Endothelial cell of umbilical vein (primary cell): ENCODE measurements at regions not wholly inside any gene's neighbourhood (a gene's known extent, or its start where the extent isn't known, plus 50 kb on each side); places are given as distances from the start of the nearest gene placed in this dataset.

Source experiments
- BruUV-seq: library from RNA; stranded (reverse); fragments of 400-500 nt; replicated peaks from 2 replicates; lab custom pipeline; 2021; lab: Mats Ljungman, UMichigan
- CTCF ChIA-PET: fragments of 300-600, 350-600 bp; sonication (Branson Sonifier 250); formaldehyde crosslinking; loops from one replicate; lab custom pipeline; 2021; ENCODE audit warnings: antibody characterized with exemption, inconsistent platforms; lab: Charles Lee
- POLR2A ChIA-PET: fragments of 300-600, 350-600 bp; sonication (Branson Sonifier 250); formaldehyde crosslinking; loops from one replicate; lab custom pipeline; 2021; ENCODE audit warnings: antibody characterized with exemption, inconsistent platforms; lab: Charles Lee
- DNase-seq: peaks from one replicate; pipeline ENCODE4 v3.0.0-alpha.2; 2011; ENCODE audit warnings: low read depth, low spot score
- FAIRE-seq: peaks from 2 replicates; lab custom pipeline; 2011; peaks lifted over from hg19 to GRCh38; lab: Jason Lieb, UNC
- H2AFZ ChIP-seq: 2 replicates; pipeline ENCODE4 v1.6.0; 2012; ENCODE audit warnings: low read depth, low read length, control low read depth, inconsistent platforms
- H3K27ac ChIP-seq: 2 replicates; pipeline ENCODE4 v1.5.1; 2011; ENCODE audit warnings: low read depth, mild to moderate bottlenecking, control low read depth, low read length, moderate library complexity; ENCODE audit not compliant: insufficient read depth
- H3K27me3 ChIP-seq, 2 experiments: 2 replicates each; pipeline versions ENCODE4 v1.6.0 to v1.6.1; 2011; ENCODE audit warnings: low read length in 2 of 2, mixed read lengths in 1 of 2; ENCODE audit not compliant: control insufficient read depth in 2 of 2, insufficient read depth in 2 of 2
- H3K36me3 ChIP-seq, 2 experiments: 2 replicates in 1 of 2; 3 replicates in 1 of 2; pipeline ENCODE4 v1.5.1; 2011; ENCODE audit warnings: low read length in 2 of 2, mild to moderate bottlenecking in 1 of 2, moderate library complexity in 1 of 2; ENCODE audit not compliant: control insufficient read depth in 2 of 2, insufficient read depth in 2 of 2; ENCODE audit errors: extremely low read depth in 1 of 2
- H3K4me1 ChIP-seq: 3 replicates; pipeline ENCODE4 v1.5.1; 2011; ENCODE audit warnings: mild to moderate bottlenecking, low read length; ENCODE audit not compliant: control insufficient read depth, insufficient read depth; ENCODE audit errors: extremely low read depth
- H3K4me2 ChIP-seq: 2 replicates; pipeline ENCODE4 v1.6.1; 2011; ENCODE audit warnings: low read length, control low read depth, mixed read lengths; ENCODE audit not compliant: insufficient read depth
- H3K4me3 ChIP-seq, 3 experiments: fragments of 200-600 bp in 1 of 3; sonication (generic), shearing (Covaris generic) in 1 of 3; replicated peaks in 1 of 3; 2 replicates each; pipeline ENCODE4 v1.5.1; 2011 to 2016; ENCODE audit warnings: control low read depth in 3 of 3, low read length in 3 of 3, mild to moderate bottlenecking in 2 of 3, inconsistent platforms in 1 of 3, low read depth in 1 of 3, moderate library complexity in 1 of 3; ENCODE audit not compliant: insufficient read depth in 1 of 3
- H3K79me2 ChIP-seq: 2 replicates; pipeline ENCODE4 v1.6.0; 2012; ENCODE audit warnings: low read length, inconsistent platforms; ENCODE audit not compliant: control insufficient read depth, insufficient read depth
- H3K9ac ChIP-seq: replicated peaks from 2 replicates; pipeline ENCODE3; 2011; ENCODE audit warnings: low read length, control low read depth; ENCODE audit not compliant: insufficient read depth; ENCODE audit errors: extremely low read depth
- H3K9me1 ChIP-seq: replicated peaks from 3 replicates; pipeline ENCODE4 v1.6.0; 2011; ENCODE audit warnings: mild to moderate bottlenecking, low read length; ENCODE audit not compliant: control insufficient read depth, insufficient read depth; ENCODE audit errors: extremely low read depth
- H3K9me3 ChIP-seq: replicated peaks from 2 replicates; pipeline ENCODE4 v1.5.1; 2012; ENCODE audit warnings: low read length, inconsistent platforms; ENCODE audit not compliant: control insufficient read depth, insufficient read depth
- H4K20me1 ChIP-seq: replicated peaks from 2 replicates; pipeline ENCODE3; 2011; ENCODE audit warnings: mild to moderate bottlenecking, low read length; ENCODE audit not compliant: control insufficient read depth, insufficient read depth; ENCODE audit errors: extremely low read depth
- CTCF ChIP-seq, 2 donors: IDR thresholded peaks; 1 replicate in 1 of 2; 2 replicates in 1 of 2; pipeline ENCODE4 v1.5.1; 2011; ENCODE audit warnings: low read length in 2 of 2, mild to moderate bottlenecking in 2 of 2, moderate library complexity in 2 of 2, control low read depth in 1 of 2, inconsistent platforms in 1 of 2, low read depth in 1 of 2; ENCODE audit not compliant: insufficient read depth in 1 of 2; ENCODE audit errors: extremely low read depth in 1 of 2
- EZH2 ChIP-seq: IDR thresholded peaks from 2 replicates; pipeline ENCODE4 v1.6.1; 2012; ENCODE audit warnings: borderline replicate concordance, low read depth, mild to moderate bottlenecking, moderate library complexity, low read length, inconsistent platforms; ENCODE audit not compliant: severe bottlenecking
- FOS ChIP-seq: IDR thresholded peaks from 2 replicates; pipeline ENCODE4 v1.6.1; 2011; ENCODE audit warnings: mild to moderate bottlenecking, low read length, moderate library complexity, borderline replicate concordance; ENCODE audit not compliant: insufficient read depth
- GATA2 ChIP-seq: IDR thresholded peaks from 2 replicates; pipeline ENCODE4 v1.7.0; 2011; ENCODE audit warnings: low read depth, mild to moderate bottlenecking, moderate library complexity, mixed read lengths, low read length; ENCODE audit not compliant: insufficient read length, insufficient read depth
- JUN ChIP-seq: IDR thresholded peaks from 2 replicates; pipeline ENCODE4 v1.6.1; 2011; ENCODE audit warnings: borderline replicate concordance, low read depth; ENCODE audit not compliant: insufficient read length, insufficient read depth
- MAX ChIP-seq: IDR thresholded peaks from 2 replicates; pipeline ENCODE4 v1.6.1; 2011; ENCODE audit not compliant: insufficient read depth, insufficient read length
- POLR2A ChIP-seq: IDR thresholded peaks from 2 replicates; pipeline ENCODE4 v1.6.1; 2012; ENCODE audit warnings: low read depth, mild to moderate bottlenecking, control low read depth, low read length
- POLR2AphosphoS5 ChIP-seq: IDR thresholded peaks from 2 replicates; pipeline ENCODE4 v1.6.1; 2012; ENCODE audit warnings: low read depth, mild to moderate bottlenecking, control low read depth, low read length, moderate library complexity; ENCODE audit not compliant: insufficient read depth
- dilution Hi-C: fragments of 300-500 bp; cut with MboI; formaldehyde crosslinking; loops from one replicate; pipeline ENCODE4 v1.15.0; 2019; ENCODE audit warnings: low sequenced_read_pairs; ENCODE audit not compliant: extremely low pct_ligation_motif_present
- intact Hi-C: fragments of 100-400 bp; cut with micrococcal nuclease; formaldehyde crosslinking; loops from one replicate; pipeline ENCODE4 v1.10.0; 2022

GRCh38 chr12:59036973-59037762 is 116.9 kb upstream of the LRIG3 start:
- Histone ChIP-seq H3K4me2 (peak overlapping the region; percentile 23), H3K4me3 (no peak overlapping the region), H3K4me1 (peaks cover 25% of the 10 kb centered on the region), H2AFZ (peak overlapping the region; percentile 34), H3K79me2 (no peaks in the 10 kb centered on the region), H3K27me3 (no peaks in the 10 kb centered on the region), H3K9me1 (no peaks in the 10 kb centered on the region), H3K9ac (no peak overlapping the region), H3K36me3 (no peaks in the 10 kb centered on the region), H4K20me1 (no peaks in the 10 kb centered on the region), H3K27ac (no peak overlapping the region), H3K9me3 (no peaks in the 10 kb centered on the region)
- dilution Hi-C loops (no loop called here), intact Hi-C loops (no loop called here)
- ChIA-PET CTCF (interaction anchor here (0.7 to 1.4 kb wide), 2 partner anchors 15 to 17 kb away, joined by 3 read pairs; no protein-coding TSS in a partner anchor), POLR2A (no interaction called here)
- no peak for FAIRE-seq
- no TSS peak for BruUV-seq
- TF ChIP-seq MAX, result no peak
- no peak for TF ChIP-seq POLR2AphosphoS5
- TF ChIP-seq FOS, result no peak
- no peak for TF ChIP-seq GATA2
- TF ChIP-seq CTCF (IDR thresholded peaks at IDR 0.05; ENCODE audit: extremely low read depth in 1 of 2, insufficient read depth in 1 of 2, low read depth in 1 of 2, low read length in 2 of 2), result no peak
- TF ChIP-seq JUN, result no peak
- no peak for TF ChIP-seq EZH2
- no peak for TF ChIP-seq POLR2A
- DNase-seq, result peak; percentile 16
